22Rv1 (cell line): ENCODE measurements at regions not wholly inside any gene's neighbourhood (a gene's known extent, or its start where the extent isn't known, plus 50 kb on each side); places are given as distances from the start of the nearest gene placed in this dataset.

ENCODE experiments used
- ZFX ChIP-seq: fragments of 450-650 bp; IDR thresholded peaks from 2 replicates; pipeline ENCODE4 v1.6.1; 2017; ENCODE audit warnings: antibody characterized with exemption, borderline replicate concordance
- TF ChIP-seq, protein P1 (sequence below): fragments of 450-650 bp; IDR thresholded peaks from 2 replicates; pipeline ENCODE4 v1.5.1; 2017; ENCODE audit warnings: mild to moderate bottlenecking

GRCh38 chr2:226073496-226074160 is 674.1 kb downstream of the NYAP2 start:
- TF ChIP-seq, protein P1, sequence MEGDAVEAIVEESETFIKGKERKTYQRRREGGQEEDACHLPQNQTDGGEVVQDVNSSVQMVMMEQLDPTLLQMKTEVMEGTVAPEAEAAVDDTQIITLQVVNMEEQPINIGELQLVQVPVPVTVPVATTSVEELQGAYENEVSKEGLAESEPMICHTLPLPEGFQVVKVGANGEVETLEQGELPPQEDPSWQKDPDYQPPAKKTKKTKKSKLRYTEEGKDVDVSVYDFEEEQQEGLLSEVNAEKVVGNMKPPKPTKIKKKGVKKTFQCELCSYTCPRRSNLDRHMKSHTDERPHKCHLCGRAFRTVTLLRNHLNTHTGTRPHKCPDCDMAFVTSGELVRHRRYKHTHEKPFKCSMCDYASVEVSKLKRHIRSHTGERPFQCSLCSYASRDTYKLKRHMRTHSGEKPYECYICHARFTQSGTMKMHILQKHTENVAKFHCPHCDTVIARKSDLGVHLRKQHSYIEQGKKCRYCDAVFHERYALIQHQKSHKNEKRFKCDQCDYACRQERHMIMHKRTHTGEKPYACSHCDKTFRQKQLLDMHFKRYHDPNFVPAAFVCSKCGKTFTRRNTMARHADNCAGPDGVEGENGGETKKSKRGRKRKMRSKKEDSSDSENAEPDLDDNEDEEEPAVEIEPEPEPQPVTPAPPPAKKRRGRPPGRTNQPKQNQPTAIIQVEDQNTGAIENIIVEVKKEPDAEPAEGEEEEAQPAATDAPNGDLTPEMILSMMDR = no peak
- TF ChIP-seq ZFX = no peak
